Loucy (cell line): ENCODE measurements at regions not wholly inside any gene's neighbourhood (a gene's known extent, or its start where the extent isn't known, plus 50 kb on each side); places are given as distances from the start of the nearest gene placed in this dataset.

Experiments used
- H2AFZ ChIP-seq: fragments of 200-600 bp; sonication (generic); 2 replicates; pipeline ENCODE4 v1.6.0; 2016; ENCODE audit warnings: antibody characterized with exemption, mild to moderate bottlenecking, low read length, moderate library complexity
- H3F3A ChIP-seq: fragments of 200-600 bp; 2 replicates; pipeline ENCODE4 v1.6.0; 2016; ENCODE audit warnings: antibody characterized with exemption, low read depth, mild to moderate bottlenecking
- H3K27me3 ChIP-seq: fragments of 200-600 bp; sonication (generic); 2 replicates; pipeline ENCODE4 v1.6.1; 2014; ENCODE audit warnings: low read length, mild to moderate bottlenecking; ENCODE audit not compliant: insufficient read depth, poor library complexity, severe bottlenecking
- H3K36me3 ChIP-seq: fragments of 200-600 bp; sonication (generic); 2 replicates; pipeline ENCODE4 v1.6.1; 2016; ENCODE audit warnings: low read length; ENCODE audit not compliant: insufficient read depth
- H3K4me1 ChIP-seq: fragments of 200-600 bp; sonication (generic); 2 replicates; pipeline ENCODE4 v1.5.1; 2014; ENCODE audit warnings: low read length, mild to moderate bottlenecking; ENCODE audit not compliant: insufficient read depth, poor library complexity, severe bottlenecking
- H3K4me2 ChIP-seq: fragments of 200-600 bp; sonication (generic); 2 replicates; pipeline ENCODE4 v1.6.0; 2014; ENCODE audit warnings: antibody characterized with exemption, low read length, low read depth, mild to moderate bottlenecking; ENCODE audit not compliant: poor library complexity, severe bottlenecking
- H3K4me3 ChIP-seq: fragments of 200-600 bp; sonication (generic); 2 replicates; pipeline ENCODE4 v1.5.1; 2014; ENCODE audit warnings: low read length, mild to moderate bottlenecking, mixed read lengths; ENCODE audit not compliant: poor library complexity, severe bottlenecking
- H3K79me2 ChIP-seq: fragments of 200-600 bp; sonication (generic); 2 replicates; pipeline ENCODE4 v1.6.1; 2014; ENCODE audit warnings: low read length; ENCODE audit not compliant: insufficient read depth
- H3K9ac ChIP-seq: fragments of 200-600 bp; sonication (generic); 2 replicates; pipeline ENCODE4 v1.6.0; 2014; ENCODE audit warnings: mild to moderate bottlenecking, low read depth, low read length, moderate library complexity; ENCODE audit not compliant: poor library complexity, severe bottlenecking
- H3K9me2 ChIP-seq: fragments of 200-600 bp; sonication (generic); replicated peaks from 2 replicates; pipeline ENCODE4 v1.6.1; 2016; ENCODE audit warnings: low read depth, low read length, mixed read lengths
- H3K9me3 ChIP-seq: fragments of 200-600 bp; sonication (generic); 2 replicates; pipeline ENCODE4 v1.6.1; 2014; ENCODE audit warnings: mild to moderate bottlenecking, antibody characterized with exemption, low read length, low read depth; ENCODE audit not compliant: insufficient read depth
- H4K20me1 ChIP-seq: fragments of 200-600 bp; sonication (generic); 2 replicates; pipeline ENCODE4 v1.6.0; 2014; ENCODE audit warnings: antibody characterized with exemption, low read length, mild to moderate bottlenecking; ENCODE audit not compliant: insufficient read depth, poor library complexity, severe bottlenecking
- EZH2phosphoT487 ChIP-seq: fragments of 200-600 bp; IDR thresholded peaks from 2 replicates; pipeline ENCODE4 v1.6.1; 2018; ENCODE audit warnings: antibody characterized with exemption, mild to moderate bottlenecking, moderate library complexity, borderline replicate concordance
- TF ChIP-seq, protein P1 (sequence below): fragments of 200-600 bp; sonication (generic); conservative IDR thresholded peaks from 2 replicates; pipeline ENCODE4 v1.5.1; 2014; ENCODE audit warnings: mild to moderate bottlenecking, antibody characterized with exemption, low read length

DNA sequence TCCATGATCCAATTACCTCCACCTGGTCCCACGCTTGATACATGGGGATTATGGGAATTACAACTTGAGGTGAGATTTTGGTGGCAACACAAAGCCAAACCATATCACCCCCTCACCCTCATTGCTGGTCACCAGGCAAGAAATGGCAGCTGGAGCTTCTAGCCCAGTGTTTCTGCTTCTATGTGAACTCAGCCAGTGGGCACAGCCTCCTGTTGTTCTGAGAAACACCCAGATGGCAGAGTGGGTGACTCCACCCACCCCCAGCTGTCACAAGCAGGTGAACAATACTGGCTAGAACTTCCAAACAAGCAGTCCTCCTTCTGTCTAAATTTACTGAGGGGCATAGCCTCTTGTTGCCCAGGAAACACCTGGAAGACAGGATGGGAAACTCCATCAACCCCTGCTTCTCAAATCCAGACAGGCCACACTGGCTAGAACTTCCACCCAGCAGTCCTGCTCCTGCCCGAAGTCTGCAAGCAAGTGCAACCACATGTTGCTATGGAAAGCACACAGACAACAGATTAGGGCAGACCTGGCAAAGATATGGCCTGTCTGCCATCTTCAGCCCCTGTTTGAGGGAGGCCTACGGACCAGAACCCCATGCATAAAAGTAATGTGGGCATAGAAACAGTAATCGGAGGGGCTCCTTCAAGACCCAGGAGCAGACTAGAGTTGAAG, 114.1 kb downstream of the DTWD1 start:
- Histone ChIP-seq H2AFZ (no peak overlapping the region), H3K27me3 (no peaks in the 10 kb centered on the region), H3K4me1 (peaks cover 22% of the 10 kb centered on the region), H3K79me2 (no peaks in the 10 kb centered on the region), H3K4me3 (no peak overlapping the region), H3K36me3 (no peaks in the 10 kb centered on the region), H3K9ac (no peak overlapping the region), H4K20me1 (no peaks in the 10 kb centered on the region), H3F3A (peaks cover 4% of the 10 kb centered on the region; the same call in 1 of the 2 replicates), H3K9me2 (no peaks in the 10 kb centered on the region), H3K9me3 (no peaks in the 10 kb centered on the region), H3K4me2 (no peak overlapping the region)
- TF ChIP-seq, protein P1, sequence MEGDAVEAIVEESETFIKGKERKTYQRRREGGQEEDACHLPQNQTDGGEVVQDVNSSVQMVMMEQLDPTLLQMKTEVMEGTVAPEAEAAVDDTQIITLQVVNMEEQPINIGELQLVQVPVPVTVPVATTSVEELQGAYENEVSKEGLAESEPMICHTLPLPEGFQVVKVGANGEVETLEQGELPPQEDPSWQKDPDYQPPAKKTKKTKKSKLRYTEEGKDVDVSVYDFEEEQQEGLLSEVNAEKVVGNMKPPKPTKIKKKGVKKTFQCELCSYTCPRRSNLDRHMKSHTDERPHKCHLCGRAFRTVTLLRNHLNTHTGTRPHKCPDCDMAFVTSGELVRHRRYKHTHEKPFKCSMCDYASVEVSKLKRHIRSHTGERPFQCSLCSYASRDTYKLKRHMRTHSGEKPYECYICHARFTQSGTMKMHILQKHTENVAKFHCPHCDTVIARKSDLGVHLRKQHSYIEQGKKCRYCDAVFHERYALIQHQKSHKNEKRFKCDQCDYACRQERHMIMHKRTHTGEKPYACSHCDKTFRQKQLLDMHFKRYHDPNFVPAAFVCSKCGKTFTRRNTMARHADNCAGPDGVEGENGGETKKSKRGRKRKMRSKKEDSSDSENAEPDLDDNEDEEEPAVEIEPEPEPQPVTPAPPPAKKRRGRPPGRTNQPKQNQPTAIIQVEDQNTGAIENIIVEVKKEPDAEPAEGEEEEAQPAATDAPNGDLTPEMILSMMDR = no peak
- TF ChIP-seq EZH2phosphoT487 = no peak

DNA sequence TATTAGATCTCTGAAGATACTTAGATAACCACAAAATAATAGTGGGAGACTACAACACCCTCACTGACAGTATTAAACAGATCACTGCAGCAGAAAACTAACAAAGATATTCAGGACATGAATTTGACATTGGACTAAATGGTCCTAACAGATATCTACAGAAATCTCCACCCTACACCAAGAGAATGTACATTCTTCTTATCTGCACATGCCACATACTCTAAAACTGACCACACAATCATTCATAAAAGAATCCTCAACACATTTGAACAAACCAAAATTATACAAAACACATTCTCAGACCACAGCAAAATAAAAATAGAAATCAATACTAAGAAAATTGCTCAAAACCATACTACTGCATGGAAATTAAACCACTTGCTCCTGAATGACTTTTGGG, 116.3 kb downstream of the DTWD1 start:
- TF ChIP-seq, protein P1 = no peak
- no peak for TF ChIP-seq EZH2phosphoT487
- Histone ChIP-seq H3F3A (peaks cover 4% of the 10 kb centered on the region; the same call in 1 of the 2 replicates), H3K9me3 (no peaks in the 10 kb centered on the region), H3K79me2 (no peaks in the 10 kb centered on the region), H3K4me2 (no peak overlapping the region), H3K9ac (no peak overlapping the region), H3K36me3 (no peaks in the 10 kb centered on the region), H2AFZ (no peak overlapping the region), H3K4me3 (no peak overlapping the region), H4K20me1 (no peaks in the 10 kb centered on the region), H3K27me3 (no peaks in the 10 kb centered on the region), H3K9me2 (no peaks in the 10 kb centered on the region), H3K4me1 (peaks cover 22% of the 10 kb centered on the region)

DNA sequence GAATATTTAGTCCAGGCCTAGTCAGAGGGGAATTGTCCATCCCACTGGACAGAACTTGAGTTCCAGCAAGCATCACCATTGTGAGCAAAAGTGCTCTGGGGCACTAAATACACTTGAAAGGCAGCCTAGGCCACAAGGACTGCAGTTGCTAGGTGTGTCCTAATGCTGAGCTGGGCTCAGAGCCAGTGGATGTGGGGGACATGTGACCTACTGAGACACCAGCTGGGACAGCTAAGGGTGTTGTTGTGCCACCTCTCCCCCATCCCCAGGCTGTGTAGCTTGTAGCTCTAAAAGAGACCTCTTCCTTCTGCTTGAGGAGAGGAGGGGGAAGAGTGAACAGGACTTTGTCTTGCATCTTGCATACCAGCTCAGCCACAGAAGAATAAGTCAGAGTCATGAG, 120.9 kb downstream of the DTWD1 start:
- Histone ChIP-seq H3K9me2 (no peaks in the 10 kb centered on the region), H3K36me3 (no peaks in the 10 kb centered on the region), H3K9ac (no peak overlapping the region), H3K27me3 (no peaks in the 10 kb centered on the region), H3K79me2 (no peaks in the 10 kb centered on the region), H3K4me3 (no peak overlapping the region), H3F3A (peaks cover 4% of the 10 kb centered on the region; the same call in 1 of the 2 replicates), H3K4me2 (no peak overlapping the region), H4K20me1 (no peaks in the 10 kb centered on the region), H3K4me1 (peaks cover 22% of the 10 kb centered on the region), H2AFZ (peak overlapping the region; percentile 54; the same call in 1 of the 2 replicates), H3K9me3 (no peaks in the 10 kb centered on the region)
- TF ChIP-seq, protein P1 = no peak
- no peak for TF ChIP-seq EZH2phosphoT487
